GM21619 (cell line): ENCODE measurements at regions not wholly inside any gene's neighbourhood (a gene's known extent, or its start where the extent isn't known, plus 50 kb on each side); places are given as distances from the start of the nearest gene placed in this dataset.
"Not testable (repeated sequence)": the region's sequence is repeated elsewhere in the genome, so short reads cannot be mapped to it uniquely, and the experiment has no call there.

Experiments
- ATAC-seq: cut with Tn5 transposase; IDR thresholded peaks from one replicate; pipeline ENCODE4 v1.9.1; 2021; ENCODE audit not compliant: unreplicated experiment

DNA sequence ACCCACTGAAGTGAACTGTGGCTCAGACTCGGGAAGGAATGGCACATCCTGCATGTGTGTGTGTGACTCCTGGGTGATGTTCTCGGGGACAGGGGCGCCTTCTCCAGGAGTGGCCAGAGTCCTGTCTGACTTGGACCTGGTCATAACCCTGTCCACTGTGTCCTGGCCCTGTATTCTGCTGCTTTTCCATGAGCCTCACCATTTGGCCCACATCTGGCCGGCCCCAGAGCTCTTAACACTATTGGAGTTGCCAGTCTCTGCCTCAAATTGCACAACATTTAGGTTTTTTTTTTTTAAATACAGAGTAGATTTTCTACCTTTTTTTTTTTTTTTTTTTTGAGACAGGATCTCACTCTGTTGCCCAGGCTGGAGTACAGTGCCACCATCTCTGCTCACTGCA is 278.3 kb upstream of the TUT7 start:
- no peak for ATAC-seq

DNA sequence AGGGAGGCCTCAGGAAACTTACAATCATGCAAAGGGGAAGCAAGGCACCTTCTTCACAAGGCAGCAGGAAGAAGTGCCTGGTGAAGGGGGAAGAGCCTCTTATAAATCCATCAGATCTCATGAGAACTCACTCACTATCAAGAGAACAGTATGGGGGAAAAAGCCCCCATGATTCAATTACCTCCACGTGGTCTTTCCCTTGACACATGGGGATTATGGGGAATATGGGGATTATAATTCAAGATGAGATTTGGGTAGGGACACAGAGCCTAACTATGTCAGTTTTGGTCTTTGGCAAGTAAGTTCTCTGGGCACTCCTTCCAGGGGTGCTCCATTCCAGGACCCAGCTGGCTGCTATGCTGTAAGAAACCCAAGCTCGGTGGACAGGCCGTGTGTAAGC is 275.3 kb upstream of the TUT7 start:
- no peak for ATAC-seq

GRCh38 chr9:86626802-86627201 is 272.6 kb upstream of the TUT7 start:
- no peak for ATAC-seq

DNA sequence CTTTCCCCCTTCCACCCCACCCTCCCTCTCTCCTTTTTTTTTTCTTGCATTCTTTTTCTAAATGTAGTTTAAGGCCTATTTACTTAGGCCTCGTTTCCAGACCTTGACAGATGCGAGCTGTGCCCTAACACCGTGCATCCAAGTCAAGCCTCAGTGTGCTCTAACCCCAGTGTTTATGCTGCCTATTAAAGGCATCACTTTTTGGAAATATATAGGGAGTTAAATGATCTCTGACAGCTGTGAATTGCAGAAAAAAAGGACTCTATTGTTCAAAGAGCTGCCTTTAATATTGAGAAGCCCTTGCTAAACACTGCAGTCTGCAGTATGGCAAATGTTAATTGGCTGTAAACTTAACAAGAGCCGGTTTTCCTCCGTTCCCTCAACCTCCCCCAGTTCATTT is 270.4 kb upstream of the TUT7 start:
- ATAC-seq, result no peak

DNA sequence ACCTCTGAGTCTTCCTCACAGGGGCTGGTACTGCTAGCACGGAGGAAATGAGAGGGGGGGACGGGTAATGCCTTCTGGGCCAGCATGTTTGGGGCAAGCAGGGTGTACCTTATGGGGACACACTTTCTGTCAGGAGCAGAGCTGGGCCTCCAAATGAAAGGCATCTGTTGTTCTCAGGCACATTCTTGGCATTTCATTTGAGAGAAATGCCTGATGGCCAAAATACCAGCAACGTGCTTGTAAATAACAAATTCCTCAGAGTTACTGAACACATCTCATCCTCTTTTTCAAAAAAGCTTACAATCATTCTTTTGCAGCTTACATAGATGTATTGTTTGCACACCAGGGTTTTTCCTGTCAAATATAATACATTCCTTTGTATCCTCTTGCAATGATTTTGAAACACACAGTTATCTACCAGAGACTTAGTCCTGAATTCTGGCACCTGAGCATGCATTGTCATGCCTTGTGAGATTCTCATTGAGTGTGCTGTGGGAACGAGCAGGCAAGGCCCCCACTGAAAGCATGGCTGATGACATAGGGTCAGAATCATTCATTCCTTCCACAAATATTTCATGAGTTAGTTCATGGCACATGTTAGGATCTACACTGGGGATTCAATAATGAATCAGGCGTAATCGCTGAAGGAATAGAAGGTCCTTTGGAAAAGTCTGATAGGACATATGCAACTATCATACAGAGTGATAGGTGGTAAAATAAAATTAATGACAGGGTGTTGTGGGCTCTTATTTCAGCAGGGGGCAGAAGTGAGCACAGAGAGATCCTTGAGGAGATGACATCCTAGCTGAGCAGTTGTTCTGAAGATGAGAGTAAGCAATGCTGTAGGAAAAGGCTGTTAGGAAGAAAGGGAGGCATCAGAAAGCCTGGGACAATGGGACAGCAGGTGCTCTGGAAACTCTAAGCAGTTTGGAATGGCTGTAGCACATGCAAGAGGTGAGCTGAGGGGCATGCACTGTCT is 260.9 kb upstream of the TUT7 start:
- no peak for ATAC-seq

GRCh38 chr9:86613943-86614342 is 259.7 kb upstream of the TUT7 start:
- no peak for ATAC-seq

GRCh38 chr9:86611534-86611933 is 257.3 kb upstream of the TUT7 start:
- not testable (repeated sequence) for ATAC-seq

DNA sequence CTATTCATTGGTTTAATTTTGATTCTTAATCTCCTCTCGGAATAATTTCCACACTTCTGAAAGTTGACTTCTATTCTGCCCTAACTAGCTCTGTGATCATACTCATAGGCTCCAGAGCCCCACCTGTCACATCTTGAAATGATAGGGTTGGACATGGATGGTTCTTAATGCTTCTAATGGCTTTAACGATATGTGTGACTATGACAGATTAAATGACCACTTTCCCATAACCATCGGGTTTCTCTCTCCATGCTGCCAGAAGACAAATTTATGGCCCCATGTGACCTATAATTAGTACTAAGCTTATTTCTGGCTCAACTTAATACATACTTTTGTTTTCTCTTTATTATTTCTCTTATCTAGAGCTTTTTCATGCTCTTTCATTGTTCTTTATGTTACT is 251.1 kb upstream of the TUT7 start:
- no peak for ATAC-seq

GRCh38 chr9:86604741-86605140 is 250.5 kb upstream of the TUT7 start:
- no peak for ATAC-seq

GRCh38 chr9:86602715-86603114 is 248.5 kb upstream of the TUT7 start:
- ATAC-seq, result no peak

- ATAC-seq, result no peak
These were observed 247.5 kb upstream of the TUT7 start for GRCh38 chr9:86601697-86602096.

GRCh38 chr9:86600977-86601376 is 246.8 kb upstream of the TUT7 start:
- no peak for ATAC-seq

- no peak for ATAC-seq
These were observed 246.1 kb upstream of the TUT7 start for GRCh38 chr9:86600291-86600690.

DNA sequence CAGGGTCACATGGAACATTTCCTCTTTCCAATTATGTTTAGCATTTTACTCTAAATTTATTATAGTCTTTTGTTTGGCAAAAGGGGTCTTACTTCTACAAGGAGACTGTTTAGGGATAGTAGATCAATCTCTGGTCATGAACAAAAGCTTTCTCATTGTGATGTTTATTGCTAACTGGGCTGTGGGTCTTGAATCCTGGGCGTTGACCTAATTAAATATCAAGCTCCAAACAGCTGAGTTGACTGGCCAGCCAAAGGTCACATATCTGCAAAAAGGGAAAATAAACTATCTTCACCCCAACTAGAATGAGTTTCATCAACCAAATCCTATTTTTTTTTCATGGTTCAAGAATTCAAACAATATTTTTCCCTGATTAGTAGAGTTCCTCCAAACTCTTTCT is 245.4 kb upstream of the TUT7 start:
- ATAC-seq, result no peak

DNA sequence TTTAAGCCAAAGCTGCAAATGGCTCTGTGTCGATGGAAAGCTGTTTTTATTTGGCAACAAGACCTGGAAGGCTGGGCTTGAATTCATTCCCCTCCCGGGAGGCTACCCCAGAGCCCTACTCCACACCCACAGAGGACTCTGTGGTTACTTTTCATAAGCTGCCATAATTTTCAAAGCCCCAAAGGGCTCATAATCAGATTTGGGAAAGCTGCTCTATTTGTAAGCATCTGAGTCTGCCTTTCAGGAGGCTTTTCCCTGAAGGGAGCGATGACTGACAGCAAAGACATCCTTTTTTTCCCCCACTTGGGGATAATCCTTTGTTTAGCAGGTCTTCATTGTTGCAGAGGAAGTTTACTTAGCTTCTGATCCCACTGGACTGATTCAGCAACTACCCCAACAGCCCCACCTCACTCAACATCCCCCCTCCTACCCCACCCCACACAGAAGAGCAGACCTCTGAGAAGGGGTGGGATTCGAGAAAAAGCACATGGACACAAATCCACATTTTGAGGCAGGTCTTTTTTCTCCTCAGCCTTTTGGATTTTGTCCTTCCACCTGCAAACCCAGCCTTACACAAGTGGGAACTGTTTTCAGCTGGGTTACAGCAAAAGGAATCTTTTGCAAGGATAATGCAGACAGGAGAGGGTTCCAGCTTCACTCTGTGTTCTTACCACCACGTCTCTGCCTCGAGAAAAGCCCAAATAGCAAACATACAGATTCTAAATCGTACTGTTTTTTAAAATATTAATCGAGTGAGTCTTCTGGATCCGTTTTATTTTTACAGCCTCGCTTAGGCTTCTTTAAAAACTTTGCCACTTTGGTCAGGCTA is 244.4 kb upstream of the TUT7 start:
- no peak for ATAC-seq

GRCh38 chr9:86594724-86595123 is 240.5 kb upstream of the TUT7 start:
- ATAC-seq, result no peak

GRCh38 chr9:86591472-86591871 is 237.3 kb upstream of the TUT7 start:
- no peak for ATAC-seq

DNA sequence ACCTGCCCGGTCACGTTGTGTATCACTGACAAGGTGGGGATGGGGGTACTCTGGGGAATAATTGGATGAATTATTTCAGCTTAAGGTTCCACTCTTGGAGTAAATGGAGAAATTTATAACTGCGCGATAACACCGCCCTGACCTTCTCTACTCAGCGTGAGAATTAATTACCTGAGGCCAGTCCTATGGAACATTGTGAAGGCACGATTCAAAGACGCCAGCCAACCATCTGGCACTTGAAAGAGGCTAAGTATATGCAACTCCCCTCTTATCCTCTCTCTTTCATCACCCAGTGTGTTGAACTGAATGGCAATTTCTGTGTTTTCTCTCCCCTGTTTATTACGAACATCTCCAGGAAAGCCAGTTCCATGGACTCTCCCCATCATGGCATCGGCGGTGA is 235.5 kb upstream of the TUT7 start:
- no peak for ATAC-seq

- no peak for ATAC-seq
These were observed 235.1 kb upstream of the TUT7 start for GRCh38 chr9:86589273-86589672.

DNA sequence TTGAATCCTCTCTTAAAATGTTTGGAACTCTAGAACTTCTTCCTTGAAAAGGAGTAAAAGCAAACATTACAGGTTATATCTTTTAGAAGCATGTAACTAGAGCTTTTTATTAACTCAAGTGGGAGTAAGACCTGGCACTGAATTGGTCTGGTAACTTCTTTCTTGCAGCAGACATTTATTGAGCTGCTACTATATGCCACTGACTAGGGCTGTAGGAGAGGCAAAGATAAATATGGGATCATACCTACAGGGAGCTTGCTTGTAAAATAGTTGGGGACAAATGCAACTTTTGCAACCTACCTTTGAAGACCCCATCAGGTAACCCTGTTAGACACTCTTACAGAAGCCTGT is 231.9 kb upstream of the TUT7 start:
- no peak for ATAC-seq

DNA sequence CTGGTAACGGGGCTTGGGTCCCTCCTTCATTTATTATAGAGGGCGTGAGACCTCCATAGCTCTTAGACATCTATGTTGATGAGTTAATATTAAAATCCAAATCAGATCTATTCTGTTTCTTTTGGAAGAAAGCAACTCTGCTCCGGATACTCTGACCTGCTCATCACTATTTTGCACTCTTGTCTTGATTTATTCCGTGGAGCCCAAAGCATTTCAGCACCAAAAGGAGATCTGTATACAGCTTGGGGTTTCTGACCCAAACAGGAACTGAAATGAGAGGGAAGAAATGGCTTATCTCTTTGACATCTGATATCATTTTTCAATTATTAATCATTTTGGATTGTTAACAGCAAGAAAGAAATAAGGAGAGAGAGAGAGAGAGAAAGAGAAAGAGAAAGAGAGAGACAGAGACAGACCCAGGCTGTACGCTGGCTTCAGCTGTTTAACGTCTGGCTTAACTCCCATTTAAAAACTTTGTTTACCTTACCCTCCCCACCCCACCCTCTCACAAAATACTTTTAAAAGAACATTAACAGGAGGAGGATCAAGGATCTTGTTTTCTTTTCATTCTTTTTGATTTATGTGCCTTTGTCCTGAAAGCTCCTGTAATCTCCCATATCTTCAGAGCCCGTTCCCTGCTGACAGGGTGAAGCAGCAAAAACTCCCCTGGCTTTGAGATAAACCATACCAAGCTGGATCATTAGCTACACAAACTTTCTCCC is 231.4 kb upstream of the TUT7 start:
- no peak for ATAC-seq
